HEK293 (cell line): ENCODE measurements at regions not wholly inside any gene's neighbourhood (a gene's known extent, or its start where the extent isn't known, plus 50 kb on each side); places are given as distances from the start of the nearest gene placed in this dataset.

Source experiments
- TRIM28 ChIP-seq: IDR thresholded peaks from 2 replicates; pipeline ENCODE4 v1.6.1; 2011; ENCODE audit warnings: low read length, control low read depth, borderline replicate concordance
- ZNF266 ChIP-seq: fragments of 450-650 bp; formaldehyde crosslinking; IDR thresholded peaks from 2 replicates; pipeline ENCODE4 v1.5.1; 2016; ENCODE audit warnings: missing biosample characterization, missing genetic modification characterization, low read depth
- ZNF324 ChIP-seq: fragments of 450-650 bp; formaldehyde crosslinking; IDR thresholded peaks from 2 replicates; pipeline ENCODE4 v1.5.1; 2016; ENCODE audit warnings: missing biosample characterization, missing genetic modification characterization
- ZNF423 ChIP-seq: fragments of 450-650 bp; formaldehyde crosslinking; IDR thresholded peaks from 2 replicates; pipeline ENCODE4 v1.5.1; 2016; ENCODE audit warnings: missing biosample characterization, missing genetic modification characterization
- ZNF501 ChIP-seq: fragments of 450-650 bp; formaldehyde crosslinking; IDR thresholded peaks from 2 replicates; pipeline ENCODE4 v1.5.1; 2016; ENCODE audit warnings: missing biosample characterization, missing genetic modification characterization
- TF ChIP-seq, protein P1 (sequence below): fragments of 450-650 bp; formaldehyde crosslinking; IDR thresholded peaks from 2 replicates; pipeline ENCODE4 v1.5.1; 2016; ENCODE audit warnings: missing biosample characterization, missing genetic modification characterization

- TF ChIP-seq, protein P1, sequence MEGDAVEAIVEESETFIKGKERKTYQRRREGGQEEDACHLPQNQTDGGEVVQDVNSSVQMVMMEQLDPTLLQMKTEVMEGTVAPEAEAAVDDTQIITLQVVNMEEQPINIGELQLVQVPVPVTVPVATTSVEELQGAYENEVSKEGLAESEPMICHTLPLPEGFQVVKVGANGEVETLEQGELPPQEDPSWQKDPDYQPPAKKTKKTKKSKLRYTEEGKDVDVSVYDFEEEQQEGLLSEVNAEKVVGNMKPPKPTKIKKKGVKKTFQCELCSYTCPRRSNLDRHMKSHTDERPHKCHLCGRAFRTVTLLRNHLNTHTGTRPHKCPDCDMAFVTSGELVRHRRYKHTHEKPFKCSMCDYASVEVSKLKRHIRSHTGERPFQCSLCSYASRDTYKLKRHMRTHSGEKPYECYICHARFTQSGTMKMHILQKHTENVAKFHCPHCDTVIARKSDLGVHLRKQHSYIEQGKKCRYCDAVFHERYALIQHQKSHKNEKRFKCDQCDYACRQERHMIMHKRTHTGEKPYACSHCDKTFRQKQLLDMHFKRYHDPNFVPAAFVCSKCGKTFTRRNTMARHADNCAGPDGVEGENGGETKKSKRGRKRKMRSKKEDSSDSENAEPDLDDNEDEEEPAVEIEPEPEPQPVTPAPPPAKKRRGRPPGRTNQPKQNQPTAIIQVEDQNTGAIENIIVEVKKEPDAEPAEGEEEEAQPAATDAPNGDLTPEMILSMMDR (tag by site-specific recombination) = no peak
- TF ChIP-seq ZNF266 (tag by site-specific recombination) (no peak), ZNF501 (tag by site-specific recombination) (no peak), ZNF324 (tag by site-specific recombination) (no peak), TRIM28 (no peak), ZNF423 (tag by site-specific recombination) (no peak)
Observed at GRCh38 chr5:166553778-166554177, 1737.7 kb upstream of the WWC1 start.
